ENCODE measurements at regions not wholly inside any gene's neighbourhood (a gene's known extent, or its start where the extent isn't known, plus 50 kb on each side); places are given as distances from the start of the nearest gene placed in this dataset.

DNA sequence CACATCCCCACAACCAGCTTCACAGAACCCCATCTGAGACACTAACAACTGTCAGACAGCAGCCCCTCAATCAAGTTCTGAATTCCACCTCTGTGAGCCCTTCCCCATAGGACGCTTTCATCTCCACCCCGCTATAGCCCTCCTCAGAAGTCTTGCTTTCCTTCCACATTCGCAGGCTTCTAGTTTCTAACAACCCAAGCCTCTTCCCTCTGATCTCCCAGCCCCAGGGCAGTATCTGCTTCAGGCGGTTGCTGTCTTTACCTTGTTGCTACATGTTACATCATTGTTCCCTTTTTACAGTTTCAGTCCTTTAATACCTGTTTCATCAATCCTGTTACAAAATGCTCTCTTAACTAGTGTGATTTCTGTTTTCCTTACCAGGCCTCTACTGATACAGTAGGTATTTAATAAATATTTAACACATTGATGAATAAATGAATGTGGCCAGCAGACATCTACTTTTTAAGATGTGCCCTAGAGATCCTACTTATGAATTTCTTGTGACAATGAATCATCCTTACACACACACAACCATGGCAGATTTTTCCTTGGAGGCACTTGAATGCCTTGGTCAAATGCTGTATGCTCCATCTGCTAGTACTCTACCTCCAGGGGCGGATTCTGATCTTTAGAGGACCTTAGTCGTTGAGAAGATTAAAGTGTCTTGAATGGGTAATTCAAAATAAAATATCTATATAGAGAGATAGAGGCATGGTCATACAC, 164.7 kb upstream of the SLIT2 start:
- no peak for TF ChIP-seq POLR2AphosphoS5 (IDR thresholded peaks at IDR 0.05; ENCODE audit: low read depth, low read length)
- no peak for TF ChIP-seq TAF1 (IDR thresholded peaks at IDR 0.05; ENCODE audit: borderline replicate concordance, insufficient read depth, low read length)
- TF ChIP-seq, protein P1, sequence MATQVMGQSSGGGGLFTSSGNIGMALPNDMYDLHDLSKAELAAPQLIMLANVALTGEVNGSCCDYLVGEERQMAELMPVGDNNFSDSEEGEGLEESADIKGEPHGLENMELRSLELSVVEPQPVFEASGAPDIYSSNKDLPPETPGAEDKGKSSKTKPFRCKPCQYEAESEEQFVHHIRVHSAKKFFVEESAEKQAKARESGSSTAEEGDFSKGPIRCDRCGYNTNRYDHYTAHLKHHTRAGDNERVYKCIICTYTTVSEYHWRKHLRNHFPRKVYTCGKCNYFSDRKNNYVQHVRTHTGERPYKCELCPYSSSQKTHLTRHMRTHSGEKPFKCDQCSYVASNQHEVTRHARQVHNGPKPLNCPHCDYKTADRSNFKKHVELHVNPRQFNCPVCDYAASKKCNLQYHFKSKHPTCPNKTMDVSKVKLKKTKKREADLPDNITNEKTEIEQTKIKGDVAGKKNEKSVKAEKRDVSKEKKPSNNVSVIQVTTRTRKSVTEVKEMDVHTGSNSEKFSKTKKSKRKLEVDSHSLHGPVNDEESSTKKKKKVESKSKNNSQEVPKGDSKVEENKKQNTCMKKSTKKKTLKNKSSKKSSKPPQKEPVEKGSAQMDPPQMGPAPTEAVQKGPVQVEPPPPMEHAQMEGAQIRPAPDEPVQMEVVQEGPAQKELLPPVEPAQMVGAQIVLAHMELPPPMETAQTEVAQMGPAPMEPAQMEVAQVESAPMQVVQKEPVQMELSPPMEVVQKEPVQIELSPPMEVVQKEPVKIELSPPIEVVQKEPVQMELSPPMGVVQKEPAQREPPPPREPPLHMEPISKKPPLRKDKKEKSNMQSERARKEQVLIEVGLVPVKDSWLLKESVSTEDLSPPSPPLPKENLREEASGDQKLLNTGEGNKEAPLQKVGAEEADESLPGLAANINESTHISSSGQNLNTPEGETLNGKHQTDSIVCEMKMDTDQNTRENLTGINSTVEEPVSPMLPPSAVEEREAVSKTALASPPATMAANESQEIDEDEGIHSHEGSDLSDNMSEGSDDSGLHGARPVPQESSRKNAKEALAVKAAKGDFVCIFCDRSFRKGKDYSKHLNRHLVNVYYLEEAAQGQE (IDR thresholded peaks at IDR 0.05; ENCODE audit: insufficient read depth in 1 of 2, low read depth in 2 of 2, low read length in 2 of 2): no peak
- TF ChIP-seq SIN3A (IDR thresholded peaks at IDR 0.05; ENCODE audit: borderline replicate concordance, insufficient read depth, low read length): no peak
- TF ChIP-seq FOXP2 (optimal IDR thresholded peaks at IDR 0.05; ENCODE audit: borderline replicate concordance, extremely low read depth, extremely low read length, insufficient read depth): no peak

DNA sequence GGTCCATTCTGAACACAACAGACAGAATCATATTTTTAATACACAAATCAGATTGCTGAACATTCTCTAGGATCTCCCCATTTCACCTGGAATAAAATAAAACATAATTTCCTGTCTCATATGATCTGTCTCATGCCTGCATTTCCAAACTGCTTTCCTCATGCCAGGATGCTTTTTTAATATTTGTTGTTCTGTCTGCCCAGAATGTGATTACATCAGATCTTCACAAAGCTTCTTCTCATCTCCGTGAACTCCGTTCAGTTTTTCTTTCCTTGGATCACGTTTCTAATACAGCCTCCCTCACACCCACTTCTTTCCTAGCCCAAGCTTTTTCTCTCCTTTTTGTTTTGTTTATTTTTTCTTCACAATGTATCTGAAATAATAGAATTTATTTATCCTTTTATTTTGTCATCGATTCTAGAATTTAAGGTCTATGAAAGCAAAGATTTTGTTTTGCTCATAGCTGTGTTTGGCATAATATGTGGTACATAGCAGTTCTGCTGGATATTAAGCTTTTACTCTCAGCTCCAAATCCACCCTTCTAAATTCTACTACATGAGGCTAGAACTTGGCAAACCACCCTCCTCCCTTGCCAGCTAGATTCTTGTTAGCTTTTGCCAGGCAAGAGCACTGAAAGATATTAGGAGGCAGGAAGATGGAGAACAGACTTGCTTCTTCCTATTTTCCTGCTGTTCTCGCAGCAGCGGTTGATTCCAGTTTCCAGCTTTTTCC, 165.5 kb upstream of the SLIT2 start:
- no peak for TF ChIP-seq TAF1 (IDR thresholded peaks at IDR 0.05; ENCODE audit: borderline replicate concordance, insufficient read depth, low read length)
- TF ChIP-seq FOXP2 (optimal IDR thresholded peaks at IDR 0.05; ENCODE audit: borderline replicate concordance, extremely low read depth, extremely low read length, insufficient read depth): no peak
- TF ChIP-seq SIN3A (IDR thresholded peaks at IDR 0.05; ENCODE audit: borderline replicate concordance, insufficient read depth, low read length): no peak
- TF ChIP-seq, protein P1 (IDR thresholded peaks at IDR 0.05; ENCODE audit: insufficient read depth in 1 of 2, low read depth in 2 of 2, low read length in 2 of 2): no peak
- no peak for TF ChIP-seq POLR2AphosphoS5 (IDR thresholded peaks at IDR 0.05; ENCODE audit: low read depth, low read length)

DNA sequence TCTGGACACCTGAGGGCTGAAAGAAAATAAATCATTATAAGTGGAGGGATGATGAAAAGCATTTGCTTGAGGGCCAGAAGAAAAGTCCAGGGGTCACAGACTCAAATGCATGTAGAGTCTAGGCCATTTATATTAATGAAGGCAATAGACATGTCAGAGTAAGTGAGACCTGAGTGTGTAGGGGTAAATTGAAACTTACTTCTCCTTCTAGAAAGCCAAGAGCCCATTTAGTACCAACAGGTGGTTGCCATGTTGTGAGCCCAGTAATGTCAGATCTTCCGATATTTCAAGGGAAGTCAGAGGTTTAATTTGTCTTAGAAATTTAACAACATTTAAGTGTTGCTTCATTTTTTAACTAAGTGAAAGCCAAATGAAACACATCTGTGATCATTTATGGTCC, 166.1 kb upstream of the SLIT2 start:
- TF ChIP-seq TAF1 (IDR thresholded peaks at IDR 0.05; ENCODE audit: borderline replicate concordance, insufficient read depth, low read length) (no peak), POLR2AphosphoS5 (IDR thresholded peaks at IDR 0.05; ENCODE audit: low read depth, low read length) (no peak), FOXP2 (optimal IDR thresholded peaks at IDR 0.05; ENCODE audit: borderline replicate concordance, extremely low read depth, extremely low read length, insufficient read depth) (no peak), SIN3A (IDR thresholded peaks at IDR 0.05; ENCODE audit: borderline replicate concordance, insufficient read depth, low read length) (no peak)
- TF ChIP-seq, protein P1 (IDR thresholded peaks at IDR 0.05; ENCODE audit: insufficient read depth in 1 of 2, low read depth in 2 of 2, low read length in 2 of 2): no peak

DNA sequence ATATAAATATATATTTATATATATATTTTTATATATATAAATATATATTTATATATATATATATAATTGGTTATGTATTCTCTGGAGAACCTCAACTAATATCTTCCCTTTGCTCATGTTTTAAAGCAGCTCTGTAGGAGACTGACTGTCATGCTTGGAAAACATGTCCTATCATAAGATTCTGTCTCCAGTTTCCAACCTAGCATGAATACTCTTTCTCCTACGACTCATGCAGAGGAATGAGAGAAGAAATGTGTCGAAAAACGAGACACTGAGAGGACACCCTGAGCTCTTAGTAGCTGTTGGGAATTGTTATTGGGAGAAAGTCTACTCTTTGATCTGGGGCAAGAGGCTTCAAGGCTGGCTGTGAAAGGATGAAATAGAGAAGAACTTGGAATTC, 166.5 kb upstream of the SLIT2 start:
- TF ChIP-seq SIN3A (IDR thresholded peaks at IDR 0.05; ENCODE audit: borderline replicate concordance, insufficient read depth, low read length): no peak
- no peak for TF ChIP-seq POLR2AphosphoS5 (IDR thresholded peaks at IDR 0.05; ENCODE audit: low read depth, low read length)
- TF ChIP-seq, protein P1 (IDR thresholded peaks at IDR 0.05; ENCODE audit: insufficient read depth in 1 of 2, low read depth in 2 of 2, low read length in 2 of 2): no peak
- TF ChIP-seq TAF1 (IDR thresholded peaks at IDR 0.05; ENCODE audit: borderline replicate concordance, insufficient read depth, low read length): no peak
- no peak for TF ChIP-seq FOXP2 (optimal IDR thresholded peaks at IDR 0.05; ENCODE audit: borderline replicate concordance, extremely low read depth, extremely low read length, insufficient read depth)

All from PFSK-1 (cell line).